NCI-H1105 treated with DMSO at 0.1 percent for 48 hours (cell line): ENCODE measurements at regions not wholly inside any gene's neighbourhood (a gene's known extent, or its start where the extent isn't known, plus 50 kb on each side); places are given as distances from the start of the nearest gene placed in this dataset.
"Not testable (repeated sequence)": the region's sequence is repeated elsewhere in the genome, so short reads cannot be mapped to it uniquely, and the experiment has no call there.

Source experiments
- DNase-seq: peaks from one replicate; lab custom pipeline; 2025; lab: John Stamatoyannopoulos, UW

- DNase-seq: no peak
These were observed 121.0 kb upstream of the PPP1R26 start for GRCh38 chr9:135358552-135358940.

GRCh38 chr9:135359764-135360163 lies 119.8 kb upstream of the PPP1R26 start:
- DNase-seq: no peak

- no peak for DNase-seq
These were observed 119.0 kb upstream of the PPP1R26 start for GRCh38 chr9:135360617-135361016.

- not testable (repeated sequence) for DNase-seq
These were observed 117.9 kb upstream of the PPP1R26 start for GRCh38 chr9:135361668-135362067.

- peak; percentile 88 for DNase-seq
These were observed 116.0 kb upstream of the PPP1R26 start for GRCh38 chr9:135363596-135363995.

- DNase-seq: peak; percentile 24
These were observed 114.4 kb upstream of the PPP1R26 start for GRCh38 chr9:135365013-135365768.

GRCh38 chr9:135366104-135366503 lies 113.5 kb upstream of the PPP1R26 start:
- no peak for DNase-seq

GRCh38 chr9:135369412-135369990 lies 110.1 kb upstream of the PPP1R26 start:
- DNase-seq: no peak

- DNase-seq: peak; percentile 91
These were observed 108.9 kb upstream of the PPP1R26 start for GRCh38 chr9:135370411-135371375.

GRCh38 chr9:135371535-135371934 lies 108.0 kb upstream of the PPP1R26 start:
- DNase-seq: no peak

GRCh38 chr9:135372036-135372435 lies 107.5 kb upstream of the PPP1R26 start:
- DNase-seq: no peak

- DNase-seq: no peak
These were observed 107.0 kb upstream of the PPP1R26 start for GRCh38 chr9:135372501-135373008.

GRCh38 chr9:135373151-135373685 lies 106.4 kb upstream of the PPP1R26 start:
- no peak for DNase-seq

- DNase-seq: no peak
These were observed 105.8 kb upstream of the PPP1R26 start for GRCh38 chr9:135373820-135374219.

GRCh38 chr9:135374591-135374990 lies 105.0 kb upstream of the PPP1R26 start:
- DNase-seq: peak; percentile 48

GRCh38 chr9:135375001-135375400 lies 104.6 kb upstream of the PPP1R26 start:
- DNase-seq: no peak

- no peak for DNase-seq
These were observed 102.9 kb upstream of the PPP1R26 start for GRCh38 chr9:135376511-135377265.

GRCh38 chr9:135377431-135377830 lies 102.2 kb upstream of the PPP1R26 start:
- DNase-seq: no peak

- DNase-seq: no peak
These were observed 100.8 kb upstream of the PPP1R26 start for GRCh38 chr9:135378751-135379150.

GRCh38 chr9:135379540-135380267 lies 99.9 kb upstream of the PPP1R26 start:
- no peak for DNase-seq
